NCI-H1105 treated with DMSO at 0.1 percent for 48 hours (cell line): ENCODE measurements at regions not wholly inside any gene's neighbourhood (a gene's known extent, or its start where the extent isn't known, plus 50 kb on each side); places are given as distances from the start of the nearest gene placed in this dataset.
"Not testable (repeated sequence)": the region's sequence is repeated elsewhere in the genome, so short reads cannot be mapped to it uniquely, and the experiment has no call there.

Experiments used
- DNase-seq: peaks from one replicate; lab custom pipeline; 2025; lab: John Stamatoyannopoulos, UW

GRCh38 chr10:56466005-56466404, 104.9 kb upstream of the ZWINT start:
- no peak for DNase-seq

DNA sequence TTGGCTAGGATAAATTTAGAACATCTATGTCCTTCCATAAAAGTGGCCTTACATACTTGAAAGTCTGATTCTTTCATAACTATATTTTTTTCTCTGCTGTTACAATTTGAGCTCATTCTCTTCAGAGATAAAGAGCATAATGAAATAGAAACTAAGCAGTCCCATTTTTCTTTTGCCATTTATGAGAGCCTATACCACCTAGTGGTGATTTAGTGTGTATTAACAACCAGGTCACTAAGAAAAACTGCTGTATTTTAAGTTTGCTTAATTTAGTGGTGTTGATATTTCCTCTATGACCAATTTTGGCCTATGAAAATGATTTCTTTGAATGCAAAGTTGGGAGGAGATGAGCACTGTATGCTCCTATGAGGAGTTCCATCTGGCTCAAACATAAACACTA, 88.7 kb upstream of the ZWINT start:
- DNase-seq = no peak

GRCh38 chr10:56447613-56448012, 86.6 kb upstream of the ZWINT start:
- not testable (repeated sequence) for DNase-seq

- DNase-seq = not testable (repeated sequence)
Measured at GRCh38 chr10:56441337-56441736, 80.3 kb upstream of the ZWINT start.
